ENCODE measurements at regions not wholly inside any gene's neighbourhood (a gene's known extent, or its start where the extent isn't known, plus 50 kb on each side); places are given as distances from the start of the nearest gene placed in this dataset.

GRCh38 chr4:178823673-178824295, 1381.5 kb upstream of the AGA start:
- H3K9me3 Mint-ChIP-seq = peaks cover 7 to 8% of the 10 kb centered on the region in 2 donors
- no peak for ATAC-seq (replicated peaks)
- no peaks in the 10 kb centered on the region for H3K27me3 Mint-ChIP-seq
- no peaks in the 10 kb centered on the region for H3K4me1 Mint-ChIP-seq (ENCODE audit: low read depth in 2 of 2)
- H3K4me3 Mint-ChIP-seq = no peak overlapping the region
- no peak for DNase-seq
- H3K36me3 Mint-ChIP-seq (ENCODE audit: insufficient read depth) = no peaks in the 10 kb centered on the region
- H3K27ac Mint-ChIP-seq = no peak overlapping the region

DNA sequence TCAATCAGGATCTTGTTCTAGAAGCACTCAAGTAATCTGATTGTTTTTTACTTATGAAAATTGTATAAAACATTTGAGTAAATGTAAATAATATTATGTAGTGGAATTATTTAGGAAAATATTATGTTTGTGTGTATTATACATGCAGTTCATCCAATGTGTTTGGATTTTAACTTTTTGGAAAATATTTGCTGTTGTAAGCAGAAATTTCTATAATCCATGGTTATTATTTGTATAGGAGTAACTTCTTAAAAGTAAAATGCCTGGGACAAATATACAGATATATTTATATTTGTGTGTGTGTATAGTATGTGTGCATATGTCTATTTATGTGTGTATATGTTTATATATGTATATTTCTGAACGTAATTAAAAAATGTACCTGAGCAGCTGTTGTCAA, 1394.6 kb upstream of the AGA start:
- Mint-ChIP-seq H3K9me3 (peaks cover 9 to 12% of the 10 kb centered on the region in 2 donors), H3K27ac (no peak overlapping the region), H3K4me1 (ENCODE audit: low read depth in 2 of 2) (no peaks in the 10 kb centered on the region), H3K36me3 (ENCODE audit: insufficient read depth) (no peaks in the 10 kb centered on the region), H3K27me3 (no peaks in the 10 kb centered on the region), H3K4me3 (no peak overlapping the region)
- DNase-seq (no peak), ATAC-seq (replicated peaks) (no peak)

- Mint-ChIP-seq H3K4me1 (ENCODE audit: low read depth in 2 of 2) (no peaks in the 10 kb centered on the region), H3K36me3 (ENCODE audit: insufficient read depth) (no peaks in the 10 kb centered on the region), H3K9me3 (peaks cover 4 to 12% of the 10 kb centered on the region in 2 donors), H3K4me3 (no peak overlapping the region), H3K27me3 (no peaks in the 10 kb centered on the region), H3K27ac (no peak overlapping the region)
- DNase-seq (no peak), ATAC-seq (replicated peaks) (no peak)
Observed at GRCh38 chr4:178838776-178839175, 1396.5 kb upstream of the AGA start.

DNA sequence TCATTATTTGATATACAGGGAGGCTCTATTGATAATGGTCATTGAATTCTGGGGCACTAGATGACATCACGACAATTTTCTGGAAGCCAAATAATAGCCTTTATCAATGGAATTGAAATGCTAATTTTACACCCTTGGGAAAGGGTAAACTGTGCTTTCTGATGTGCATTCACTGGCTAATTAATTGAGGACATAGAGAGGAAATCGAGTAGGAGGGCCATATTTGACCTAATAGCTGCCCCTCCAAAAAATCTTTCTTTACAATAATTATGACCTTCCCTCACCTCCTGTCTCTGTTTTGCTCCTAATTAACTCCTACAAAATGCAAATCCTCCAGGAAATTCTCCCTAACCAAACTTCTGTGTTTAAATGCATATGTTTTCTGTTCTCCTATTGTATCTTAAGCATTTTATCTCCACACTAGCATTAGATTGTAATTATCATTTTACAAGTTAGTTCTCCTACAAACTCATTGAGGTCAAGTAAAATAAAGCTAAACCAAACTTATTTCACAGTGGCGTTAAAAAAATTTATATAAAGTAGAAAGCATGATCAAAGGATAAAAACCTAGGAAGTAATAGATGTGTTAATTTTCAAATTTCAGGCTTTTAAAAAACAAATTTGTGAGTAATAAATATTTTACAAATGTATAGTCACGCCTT, 1414.0 kb upstream of the AGA start:
- no peak overlapping the region for H3K4me3 Mint-ChIP-seq
- no peaks in the 10 kb centered on the region for H3K27me3 Mint-ChIP-seq
- no peaks in the 10 kb centered on the region for H3K36me3 Mint-ChIP-seq (ENCODE audit: insufficient read depth)
- no peaks in the 10 kb centered on the region for H3K9me3 Mint-ChIP-seq
- no peak overlapping the region for H3K27ac Mint-ChIP-seq
- no peak for ATAC-seq (replicated peaks)
- DNase-seq = no peak
- no peaks in the 10 kb centered on the region for H3K4me1 Mint-ChIP-seq (ENCODE audit: low read depth in 2 of 2)

- Mint-ChIP-seq H3K4me3 (no peak overlapping the region), H3K27me3 (no peaks in the 10 kb centered on the region), H3K27ac (no peak overlapping the region), H3K36me3 (ENCODE audit: insufficient read depth) (no peaks in the 10 kb centered on the region), H3K9me3 (peaks cover 2 to 7% of the 10 kb centered on the region in 2 donors), H3K4me1 (ENCODE audit: low read depth in 2 of 2) (no peaks in the 10 kb centered on the region)
- no peak for DNase-seq
- ATAC-seq (replicated peaks) = no peak
Observed at GRCh38 chr4:178871476-178871875, 1429.2 kb upstream of the AGA start.

DNA sequence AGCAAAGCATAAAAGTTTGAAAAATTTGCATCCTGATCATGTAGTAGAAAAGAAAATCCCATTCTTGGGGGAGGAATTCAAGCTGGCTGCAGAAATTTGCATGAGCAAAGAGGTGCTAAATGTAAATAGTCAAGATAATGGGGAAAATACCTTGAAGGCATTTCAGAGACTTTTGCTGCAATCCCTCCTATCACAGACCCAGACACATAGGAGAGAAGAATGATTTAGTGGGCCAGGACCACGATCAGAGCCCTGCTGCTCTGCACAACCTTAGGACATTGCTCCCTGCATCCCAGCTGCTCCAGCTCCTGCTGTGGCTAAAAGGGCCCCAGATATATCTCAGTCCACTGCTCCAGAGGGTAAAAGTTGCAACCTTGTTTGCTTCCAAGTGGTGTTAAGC, 1439.7 kb upstream of the AGA start:
- H3K27ac Mint-ChIP-seq = no peak overlapping the region
- H3K36me3 Mint-ChIP-seq (ENCODE audit: insufficient read depth) = no peaks in the 10 kb centered on the region
- H3K4me1 Mint-ChIP-seq (ENCODE audit: low read depth in 2 of 2) = no peaks in the 10 kb centered on the region
- no peak overlapping the region for H3K4me3 Mint-ChIP-seq
- no peaks in the 10 kb centered on the region for H3K27me3 Mint-ChIP-seq
- ATAC-seq (replicated peaks) (no peak), DNase-seq (no peak)
- H3K9me3 Mint-ChIP-seq = peaks cover 5 to 7% of the 10 kb centered on the region in 2 donors

- H3K36me3 Mint-ChIP-seq (ENCODE audit: insufficient read depth) = no peaks in the 10 kb centered on the region
- H3K27ac Mint-ChIP-seq = no peak overlapping the region
- H3K4me3 Mint-ChIP-seq = no peak overlapping the region
- H3K4me1 Mint-ChIP-seq (ENCODE audit: low read depth in 2 of 2) = no peaks in the 10 kb centered on the region
- peaks cover 10 to 27% of the 10 kb centered on the region in 2 donors for H3K9me3 Mint-ChIP-seq
- H3K27me3 Mint-ChIP-seq = no peaks in the 10 kb centered on the region
- DNase-seq (no peak), ATAC-seq (replicated peaks) (no peak)
Observed at GRCh38 chr4:178894126-178894525, 1451.9 kb upstream of the AGA start.

GRCh38 chr4:178899084-178899483, 1456.8 kb upstream of the AGA start:
- H3K4me1 Mint-ChIP-seq (ENCODE audit: low read depth in 2 of 2) = no peaks in the 10 kb centered on the region
- no peak for DNase-seq
- H3K4me3 Mint-ChIP-seq = no peak overlapping the region
- peaks cover 5 to 9% of the 10 kb centered on the region in 2 donors for H3K9me3 Mint-ChIP-seq
- no peaks in the 10 kb centered on the region for H3K27me3 Mint-ChIP-seq
- no peaks in the 10 kb centered on the region for H3K36me3 Mint-ChIP-seq (ENCODE audit: insufficient read depth)
- ATAC-seq (replicated peaks) = no peak
- H3K27ac Mint-ChIP-seq = no peak overlapping the region

GRCh38 chr4:178917756-178918155, 1475.5 kb upstream of the AGA start:
- peaks cover 0 to 3% of the 10 kb centered on the region in 2 donors for H3K9me3 Mint-ChIP-seq
- no peaks in the 10 kb centered on the region for H3K4me1 Mint-ChIP-seq (ENCODE audit: low read depth in 2 of 2)
- H3K27ac Mint-ChIP-seq = no peak overlapping the region
- no peak overlapping the region for H3K4me3 Mint-ChIP-seq
- no peaks in the 10 kb centered on the region for H3K36me3 Mint-ChIP-seq (ENCODE audit: insufficient read depth)
- no peak for ATAC-seq (replicated peaks)
- no peaks in the 10 kb centered on the region for H3K27me3 Mint-ChIP-seq
- DNase-seq = no peak

- no peaks in the 10 kb centered on the region for H3K36me3 Mint-ChIP-seq (ENCODE audit: insufficient read depth)
- DNase-seq = no peak
- H3K9me3 Mint-ChIP-seq = peaks cover 10 to 31% of the 10 kb centered on the region in 2 donors
- no peak for ATAC-seq (replicated peaks)
- H3K27ac Mint-ChIP-seq = no peak overlapping the region
- H3K4me3 Mint-ChIP-seq = no peak overlapping the region
- H3K4me1 Mint-ChIP-seq (ENCODE audit: low read depth in 2 of 2) = no peaks in the 10 kb centered on the region
- H3K27me3 Mint-ChIP-seq = no peaks in the 10 kb centered on the region
Observed at GRCh38 chr4:178937130-178937529, 1494.9 kb upstream of the AGA start.

DNA sequence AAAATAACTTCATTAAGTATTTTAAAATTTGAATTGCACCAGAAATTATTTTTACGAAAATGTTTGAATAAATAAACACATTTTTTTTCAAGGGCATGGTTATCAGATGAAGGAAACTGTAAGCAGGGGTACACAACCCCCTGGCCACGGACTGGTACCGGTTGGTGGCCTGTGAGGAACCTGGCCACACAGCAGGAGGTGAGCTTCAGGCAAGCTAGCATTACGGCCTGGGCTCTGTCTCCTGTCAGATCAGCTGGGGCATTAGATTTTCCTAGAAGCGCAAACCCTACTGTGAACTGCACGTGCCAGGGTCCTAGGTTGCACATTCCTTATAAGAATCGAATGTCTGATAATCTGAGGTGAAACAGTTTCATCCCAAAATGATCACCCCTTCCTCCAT, 1499.7 kb upstream of the AGA start:
- DNase-seq (no peak), ATAC-seq (replicated peaks) (no peak)
- H3K4me1 Mint-ChIP-seq (ENCODE audit: low read depth in 2 of 2) = no peaks in the 10 kb centered on the region
- no peak overlapping the region for H3K27ac Mint-ChIP-seq
- no peaks in the 10 kb centered on the region for H3K36me3 Mint-ChIP-seq (ENCODE audit: insufficient read depth)
- H3K4me3 Mint-ChIP-seq = no peak overlapping the region
- peaks cover 3 to 37% of the 10 kb centered on the region in 2 donors for H3K9me3 Mint-ChIP-seq
- no peaks in the 10 kb centered on the region for H3K27me3 Mint-ChIP-seq

- DNase-seq (no peak), ATAC-seq (replicated peaks) (no peak)
- Mint-ChIP-seq H3K4me3 (no peak overlapping the region), H3K9me3 (peaks cover 2 to 6% of the 10 kb centered on the region in 2 donors), H3K27ac (no peak overlapping the region), H3K4me1 (ENCODE audit: low read depth in 2 of 2) (no peaks in the 10 kb centered on the region), H3K36me3 (ENCODE audit: insufficient read depth) (no peaks in the 10 kb centered on the region), H3K27me3 (no peaks in the 10 kb centered on the region)
Observed at GRCh38 chr4:178953447-178954120, 1511.3 kb upstream of the AGA start.

DNA sequence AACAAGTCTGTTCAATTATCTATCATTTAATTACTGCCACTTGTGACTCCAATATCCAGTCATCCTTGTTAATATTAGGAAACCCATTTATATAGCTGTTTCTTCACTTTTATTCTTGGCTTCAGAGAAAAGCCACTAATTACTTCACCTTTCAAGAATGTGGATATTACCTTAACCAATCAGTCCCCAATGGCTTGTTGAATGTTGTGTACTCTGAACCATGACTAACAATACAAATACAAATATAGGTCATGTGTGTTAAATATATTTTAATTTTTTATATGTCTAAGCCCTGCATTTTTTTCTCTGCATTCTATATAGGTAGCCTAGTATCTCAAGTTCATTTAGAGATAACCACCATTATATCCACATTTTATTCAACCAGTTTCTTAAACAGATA, 1513.4 kb upstream of the AGA start:
- H3K9me3 Mint-ChIP-seq = peaks cover 4 to 6% of the 10 kb centered on the region in 2 donors
- DNase-seq = no peak
- no peaks in the 10 kb centered on the region for H3K27me3 Mint-ChIP-seq
- no peaks in the 10 kb centered on the region for H3K36me3 Mint-ChIP-seq (ENCODE audit: insufficient read depth)
- no peaks in the 10 kb centered on the region for H3K4me1 Mint-ChIP-seq (ENCODE audit: low read depth in 2 of 2)
- H3K27ac Mint-ChIP-seq = no peak overlapping the region
- ATAC-seq (replicated peaks) = no peak
- no peak overlapping the region for H3K4me3 Mint-ChIP-seq

Data from effector memory CD8-positive, alpha-beta T cell (primary cell).